ENCODE measurements at regions not wholly inside any gene's neighbourhood (a gene's known extent, or its start where the extent isn't known, plus 50 kb on each side); places are given as distances from the start of the nearest gene placed in this dataset.
"Not testable (repeated sequence)": the region's sequence is repeated elsewhere in the genome, so short reads cannot be mapped to it uniquely, and the experiment has no call there.

GRCh38 chr5:75847561-75848021 lies 130.4 kb upstream of the POC5 start:
- DNase-seq (ENCODE audit: low spot score) (no peak), FAIRE-seq (no peak)

GRCh38 chr5:75844301-75844700 lies 127.1 kb upstream of the POC5 start:
- DNase-seq (ENCODE audit: low spot score) (no peak), FAIRE-seq (no peak)

- FAIRE-seq (no peak), DNase-seq (ENCODE audit: low spot score) (no peak)
Measured at GRCh38 chr5:75843319-75843718, 126.1 kb upstream of the POC5 start.

GRCh38 chr5:75839547-75839946 lies 122.3 kb upstream of the POC5 start:
- no peak for FAIRE-seq

GRCh38 chr5:75837258-75837841 lies 120.1 kb upstream of the POC5 start:
- DNase-seq (ENCODE audit: low spot score) (no peak), FAIRE-seq (no peak)

More at GRCh38 chr5:75839547-75839946, 122.3 kb upstream of the POC5 start:
- DNase-seq (ENCODE audit: low spot score): no peak

GRCh38 chr5:75831561-75831960 lies 114.3 kb upstream of the POC5 start:
- FAIRE-seq (no peak), DNase-seq (ENCODE audit: low spot score) (no peak)

GRCh38 chr5:75828029-75828428 lies 110.8 kb upstream of the POC5 start:
- DNase-seq (ENCODE audit: low spot score): no peak
- no peak for FAIRE-seq

- no peak for FAIRE-seq
- no peak for DNase-seq (ENCODE audit: low spot score)
Measured at GRCh38 chr5:75824323-75824722, 107.1 kb upstream of the POC5 start.

GRCh38 chr5:75823811-75824210 lies 106.6 kb upstream of the POC5 start:
- FAIRE-seq (no peak), DNase-seq (ENCODE audit: low spot score) (no peak)

GRCh38 chr5:75818661-75819060 lies 101.4 kb upstream of the POC5 start:
- no peak for DNase-seq (ENCODE audit: low spot score)
- no peak for FAIRE-seq

- FAIRE-seq: not testable (repeated sequence)
Measured at GRCh38 chr5:75799695-75800094, 82.5 kb upstream of the POC5 start.

GRCh38 chr5:75769338-75769737 lies 52.1 kb upstream of the POC5 start:
- DNase-seq (ENCODE audit: low spot score); FAIRE-seq: not testable (repeated sequence)

More at GRCh38 chr5:75799695-75800094, 82.5 kb upstream of the POC5 start:
- not testable (repeated sequence) for DNase-seq (ENCODE audit: low spot score)

Measured in urothelium cell line (cell line).